Lower leg skin (tissue), 3 donors: ENCODE measurements at regions not wholly inside any gene's neighbourhood (a gene's known extent, or its start where the extent isn't known, plus 50 kb on each side); places are given as distances from the start of the nearest gene placed in this dataset.

ENCODE experiments used
- CTCF ChIP-seq, 3 donors: fragments of 450-650 bp; IDR thresholded peaks; one replicate each; pipeline ENCODE4 v1.5.1; 2016; ENCODE audit warnings: antibody characterized with exemption in 3 of 3, mild to moderate bottlenecking in 3 of 3, moderate library complexity in 2 of 3
- POLR2A ChIP-seq, 2 donors: fragments of 450-650 bp; IDR thresholded peaks; one replicate each; pipeline ENCODE4 v1.6.1; 2016 to 2017; ENCODE audit warnings: antibody characterized with exemption in 2 of 2, mild to moderate bottlenecking in 1 of 2, moderate library complexity in 1 of 2

- TF ChIP-seq CTCF (IDR thresholded peaks at IDR 0.05) (no peak), POLR2A (IDR thresholded peaks at IDR 0.05) (no peak)
Measured at GRCh38 chr7:118762451-118762850, 537.9 kb downstream of the ANKRD7 start.
